ENCODE measurements at regions not wholly inside any gene's neighbourhood (a gene's known extent, or its start where the extent isn't known, plus 50 kb on each side); places are given as distances from the start of the nearest gene placed in this dataset.

DNA sequence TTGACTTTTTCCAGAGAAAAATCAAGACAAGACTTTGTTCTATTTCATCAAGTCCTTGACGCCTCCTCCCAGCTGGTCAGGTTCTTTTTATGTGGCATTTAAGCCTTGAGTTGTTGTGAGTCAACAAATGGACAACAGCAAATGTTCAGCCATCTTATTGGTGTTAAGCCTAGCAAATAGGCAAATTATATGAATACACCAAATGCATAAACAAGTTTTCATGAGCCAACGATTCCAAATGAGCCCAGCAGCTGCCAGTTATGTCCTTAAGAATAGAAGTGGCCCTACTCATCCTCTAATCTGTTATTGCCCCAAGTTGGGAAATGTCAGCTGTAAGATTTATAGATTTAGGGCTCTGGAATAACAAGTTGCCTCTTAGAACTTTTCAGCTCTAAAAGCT, 312.0 kb downstream of the SOX4 start:
- TF ChIP-seq EZH2phosphoT487 (IDR thresholded peaks at IDR 0.05; ENCODE audit: borderline replicate concordance, low read length): no peak
- TF ChIP-seq, protein P1, sequence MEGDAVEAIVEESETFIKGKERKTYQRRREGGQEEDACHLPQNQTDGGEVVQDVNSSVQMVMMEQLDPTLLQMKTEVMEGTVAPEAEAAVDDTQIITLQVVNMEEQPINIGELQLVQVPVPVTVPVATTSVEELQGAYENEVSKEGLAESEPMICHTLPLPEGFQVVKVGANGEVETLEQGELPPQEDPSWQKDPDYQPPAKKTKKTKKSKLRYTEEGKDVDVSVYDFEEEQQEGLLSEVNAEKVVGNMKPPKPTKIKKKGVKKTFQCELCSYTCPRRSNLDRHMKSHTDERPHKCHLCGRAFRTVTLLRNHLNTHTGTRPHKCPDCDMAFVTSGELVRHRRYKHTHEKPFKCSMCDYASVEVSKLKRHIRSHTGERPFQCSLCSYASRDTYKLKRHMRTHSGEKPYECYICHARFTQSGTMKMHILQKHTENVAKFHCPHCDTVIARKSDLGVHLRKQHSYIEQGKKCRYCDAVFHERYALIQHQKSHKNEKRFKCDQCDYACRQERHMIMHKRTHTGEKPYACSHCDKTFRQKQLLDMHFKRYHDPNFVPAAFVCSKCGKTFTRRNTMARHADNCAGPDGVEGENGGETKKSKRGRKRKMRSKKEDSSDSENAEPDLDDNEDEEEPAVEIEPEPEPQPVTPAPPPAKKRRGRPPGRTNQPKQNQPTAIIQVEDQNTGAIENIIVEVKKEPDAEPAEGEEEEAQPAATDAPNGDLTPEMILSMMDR (IDR thresholded peaks at IDR 0.05; ENCODE audit: low read depth, low read length, poor library complexity, severe bottlenecking): no peak
- Histone ChIP-seq H4K20me1 (ENCODE audit: control insufficient read depth, insufficient read depth, low read depth, low read length) (no peaks in the 10 kb centered on the region), H3K36me3 (ENCODE audit: control insufficient read depth, low read length) (no peaks in the 10 kb centered on the region)

DNA sequence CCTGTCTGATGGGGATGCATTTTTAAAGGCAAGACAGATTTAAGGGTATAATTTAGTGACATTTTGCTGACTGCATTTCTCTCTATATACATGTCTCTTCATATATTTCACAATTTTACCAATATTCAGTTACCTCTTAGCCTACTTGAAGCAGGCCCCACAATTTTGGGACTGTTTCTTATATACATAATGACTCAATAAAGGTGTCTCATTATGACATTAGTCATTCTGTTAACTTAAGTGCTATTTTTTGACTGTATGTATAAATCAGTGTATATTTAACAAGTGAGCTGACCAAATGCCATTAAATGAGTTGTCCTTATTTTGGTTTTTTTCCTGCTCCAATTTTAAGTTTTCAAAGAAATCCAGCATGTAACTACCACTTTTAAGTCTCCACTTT, 313.3 kb downstream of the SOX4 start:
- Histone ChIP-seq H3F3A (ENCODE audit: control insufficient read depth, insufficient read depth) (no peaks in the 10 kb centered on the region), H3K9me2 (replicated peaks; ENCODE audit: control insufficient read depth, low read length) (no peaks in the 10 kb centered on the region), H3K27me3 (ENCODE audit: control insufficient read depth, low read length) (no peaks in the 10 kb centered on the region), H3K36me3 (ENCODE audit: control insufficient read depth, low read length) (no peaks in the 10 kb centered on the region), H3K9me3 (ENCODE audit: control insufficient read depth, insufficient read depth, low read length) (no peaks in the 10 kb centered on the region), H4K20me1 (ENCODE audit: control insufficient read depth, insufficient read depth, low read depth, low read length) (no peaks in the 10 kb centered on the region), H3K79me2 (ENCODE audit: control insufficient read depth, low read length) (no peaks in the 10 kb centered on the region), H3K27ac (ENCODE audit: low read depth, low read length) (no peak overlapping the region), H3K4me3 (ENCODE audit: low read length) (no peak overlapping the region), H3K4me1 (ENCODE audit: control insufficient read depth, low read length) (no peaks in the 10 kb centered on the region), H3K4me2 (ENCODE audit: low read length) (no peak overlapping the region)
- TF ChIP-seq EZH2phosphoT487 (IDR thresholded peaks at IDR 0.05; ENCODE audit: borderline replicate concordance, low read length): no peak
- TF ChIP-seq, protein P1 (IDR thresholded peaks at IDR 0.05; ENCODE audit: low read depth, low read length, poor library complexity, severe bottlenecking): no peak

More for the DNA sequence above, 312.0 kb downstream of the SOX4 start:
- Histone ChIP-seq H3K9me2 (replicated peaks; ENCODE audit: control insufficient read depth, low read length) (no peaks in the 10 kb centered on the region), H3K4me2 (ENCODE audit: low read length) (no peak overlapping the region), H3K27me3 (ENCODE audit: control insufficient read depth, low read length) (no peaks in the 10 kb centered on the region), H3K4me3 (ENCODE audit: low read length) (no peak overlapping the region), H3F3A (ENCODE audit: control insufficient read depth, insufficient read depth) (no peaks in the 10 kb centered on the region), H3K27ac (ENCODE audit: low read depth, low read length) (no peak overlapping the region), H3K4me1 (ENCODE audit: control insufficient read depth, low read length) (no peaks in the 10 kb centered on the region), H3K79me2 (ENCODE audit: control insufficient read depth, low read length) (no peaks in the 10 kb centered on the region), H3K9me3 (ENCODE audit: control insufficient read depth, insufficient read depth, low read length) (no peaks in the 10 kb centered on the region)

DNA sequence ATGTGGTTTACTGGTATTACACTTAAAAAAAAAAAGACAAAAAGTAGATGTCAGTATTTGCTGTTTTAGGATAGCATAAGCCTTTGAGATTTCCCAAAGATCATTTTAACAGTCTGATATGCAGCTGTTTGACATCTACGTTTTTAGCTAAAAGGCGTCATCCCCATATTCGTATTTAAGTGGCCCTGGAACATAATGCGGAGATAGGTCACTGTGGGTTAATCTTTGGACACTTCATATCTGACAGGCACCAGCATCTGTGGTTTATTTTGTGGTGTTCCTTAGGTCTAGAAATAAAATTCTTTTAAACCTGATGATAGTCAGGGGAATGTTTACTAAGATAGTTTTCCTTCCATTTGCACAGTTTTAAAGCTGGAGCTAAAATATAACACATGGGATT, 313.7 kb downstream of the SOX4 start:
- Histone ChIP-seq H3K4me1 (ENCODE audit: control insufficient read depth, low read length) (no peaks in the 10 kb centered on the region), H3K79me2 (ENCODE audit: control insufficient read depth, low read length) (no peaks in the 10 kb centered on the region), H3K36me3 (ENCODE audit: control insufficient read depth, low read length) (no peaks in the 10 kb centered on the region), H3K9me2 (replicated peaks; ENCODE audit: control insufficient read depth, low read length) (no peaks in the 10 kb centered on the region), H3K4me3 (ENCODE audit: low read length) (no peak overlapping the region), H3F3A (ENCODE audit: control insufficient read depth, insufficient read depth) (no peaks in the 10 kb centered on the region), H4K20me1 (ENCODE audit: control insufficient read depth, insufficient read depth, low read depth, low read length) (no peaks in the 10 kb centered on the region), H3K27me3 (ENCODE audit: control insufficient read depth, low read length) (no peaks in the 10 kb centered on the region), H3K9me3 (ENCODE audit: control insufficient read depth, insufficient read depth, low read length) (no peaks in the 10 kb centered on the region), H3K4me2 (ENCODE audit: low read length) (no peak overlapping the region), H3K27ac (ENCODE audit: low read depth, low read length) (no peak overlapping the region)
- TF ChIP-seq, protein P1 (IDR thresholded peaks at IDR 0.05; ENCODE audit: low read depth, low read length, poor library complexity, severe bottlenecking): no peak
- no peak for TF ChIP-seq EZH2phosphoT487 (IDR thresholded peaks at IDR 0.05; ENCODE audit: borderline replicate concordance, low read length)

Data from DOHH2 (cell line).